GM12878 (cell line): ENCODE measurements at regions not wholly inside any gene's neighbourhood (a gene's known extent, or its start where the extent isn't known, plus 50 kb on each side); places are given as distances from the start of the nearest gene placed in this dataset.

Experiments
- ATAC-seq: fragments of 200-7000 bp; cut with Tn5 transposase; 3 replicates; pipeline ENCODE4 v1.9.1; 2020; ENCODE audit warnings: mild to moderate bottlenecking, moderate library complexity
- BruUV-seq: library from RNA; stranded (reverse); fragments of 400-500 nt; replicated peaks from 2 replicates; lab custom pipeline; 2021; lab: Mats Ljungman, UMichigan
- CTCF ChIA-PET: fragments of 300-600 bp; sonication (Branson Sonifier 250); formaldehyde crosslinking; extraction: SDS; loops from one replicate; lab custom pipeline; 2021; ENCODE audit warnings: inconsistent platforms; lab: Yijun Ruan, JAX
- POLR2A ChIA-PET: fragments of 350-600 bp; formaldehyde crosslinking; extraction: SDS; loops from one replicate; lab custom pipeline; 2021; ENCODE audit warnings: inconsistent platforms; lab: Charles Lee
- RAD21 ChIA-PET: fragments of 300-600 bp; sonication (Branson Sonifier 250); formaldehyde crosslinking; loops from one replicate; lab custom pipeline; 2023; ENCODE audit warnings: antibody characterized with exemption; ENCODE audit not compliant: unreplicated experiment; lab: Charles Lee
- SMC1A ChIA-PET: fragments of 300-600 bp; sonication (Branson Sonifier 250); formaldehyde crosslinking; loops from one replicate; lab custom pipeline; 2023; ENCODE audit not compliant: unreplicated experiment, uncharacterized antibody; lab: Charles Lee
- DNase-seq: peaks from one replicate; pipeline ENCODE4 v3.0.0-alpha.2; 2011; ENCODE audit warnings: low read depth, low spot score
- FAIRE-seq: peaks from 3 replicates; lab custom pipeline; 2011; peaks lifted over from hg19 to GRCh38; lab: Jason Lieb, UNC
- H2AFZ ChIP-seq: 2 replicates; pipeline ENCODE4 v1.6.0; 2011; ENCODE audit warnings: low read depth, low read length, control low read depth; ENCODE audit not compliant: control insufficient read depth
- H3K27ac ChIP-seq: 2 replicates; pipeline ENCODE4 v1.5.1; 2011; ENCODE audit warnings: control low read depth; ENCODE audit not compliant: control insufficient read depth, insufficient read depth
- H3K27me3 ChIP-seq, 2 experiments: replicated peaks in 1 of 2; 2 replicates each; pipeline versions ENCODE4 v1.6.0 to v1.6.1; 2011; ENCODE audit warnings: low read length in 1 of 2; ENCODE audit not compliant: control insufficient read depth in 2 of 2, insufficient read depth in 2 of 2
- H3K36me3 ChIP-seq, 2 experiments: 2 replicates each; pipeline ENCODE4 v1.5.1; 2011; ENCODE audit warnings: low read length in 1 of 2; ENCODE audit not compliant: control insufficient read depth in 2 of 2, insufficient read depth in 2 of 2
- H3K4me1 ChIP-seq: 2 replicates; pipeline ENCODE4 v1.6.1; 2011; ENCODE audit warnings: mild to moderate bottlenecking, low read length, moderate library complexity, mixed read lengths; ENCODE audit not compliant: control insufficient read depth, insufficient read depth
- H3K4me2 ChIP-seq: 2 replicates; pipeline ENCODE4 v1.6.0; 2011; ENCODE audit warnings: control low read depth; ENCODE audit not compliant: control insufficient read depth, insufficient read depth
- H3K4me3 ChIP-seq: fragments of 200-600 bp; sonication (generic); 2 replicates; pipeline ENCODE4 v1.5.1; 2016
- H3K79me2 ChIP-seq: 2 replicates; pipeline ENCODE4 v1.6.0; 2011; ENCODE audit warnings: low read length; ENCODE audit not compliant: control insufficient read depth, insufficient read depth
- H3K9ac ChIP-seq: 2 replicates; pipeline ENCODE4 v1.8.0; 2011; ENCODE audit warnings: low read length, control low read depth, mixed read lengths; ENCODE audit not compliant: control insufficient read depth, insufficient read depth
- H3K9me3 ChIP-seq: replicated peaks from 3 replicates; pipeline ENCODE4 v1.5.1; 2011; ENCODE audit warnings: mild to moderate bottlenecking, low read length; ENCODE audit not compliant: control insufficient read depth, insufficient read depth
- H4K20me1 ChIP-seq: 2 replicates; pipeline ENCODE4 v1.6.0; 2011; ENCODE audit not compliant: control insufficient read depth, insufficient read depth
- BRCA1 ChIP-seq: IDR thresholded peaks from 2 replicates; pipeline ENCODE4 v1.6.1; 2011; ENCODE audit warnings: low read depth, low read length, improper control_type of control experiment
- CHD2 ChIP-seq: IDR thresholded peaks from 2 replicates; pipeline ENCODE4 v1.6.1; 2011; ENCODE audit warnings: low read depth, low read length, improper control_type of control experiment, borderline replicate concordance
- CTCF ChIP-seq, 3 experiments: IDR thresholded peaks in 2 of 3; conservative IDR thresholded peaks in 1 of 3; 2 replicates each; pipeline ENCODE4 v1.5.1; 2011; ENCODE audit warnings: low read depth in 3 of 3, low read length in 3 of 3, mild to moderate bottlenecking in 3 of 3, control low read depth in 2 of 3, moderate library complexity in 2 of 3, inconsistent platforms in 1 of 3, mixed read lengths in 1 of 3; ENCODE audit not compliant: control insufficient read depth in 2 of 3, insufficient read depth in 1 of 3; ENCODE audit errors: extremely low read depth in 1 of 3
- HDAC2 ChIP-seq: fragments of 200-600 bp; sonication (generic); IDR thresholded peaks from 2 replicates; pipeline ENCODE4 v1.6.1; 2017
- HDGF ChIP-seq: fragments of 450-650 bp; IDR thresholded peaks from 2 replicates; pipeline ENCODE4 v1.6.1; 2016; ENCODE audit warnings: antibody characterized with exemption
- JUND ChIP-seq: IDR thresholded peaks from 2 replicates; pipeline ENCODE4 v1.6.1; 2012; ENCODE audit warnings: low read depth, mild to moderate bottlenecking, low read length, improper control_type of control experiment, moderate library complexity
- NFIC ChIP-seq: IDR thresholded peaks from 2 replicates; pipeline ENCODE4 v1.6.1; 2012; ENCODE audit warnings: low read depth, mild to moderate bottlenecking, inconsistent platforms, low read length, moderate library complexity
- NFXL1 ChIP-seq: fragments of 450-650 bp; IDR thresholded peaks from 2 replicates; pipeline ENCODE4 v1.6.1; 2017; ENCODE audit warnings: antibody characterized with exemption, mild to moderate bottlenecking, borderline replicate concordance
- NFYA ChIP-seq: IDR thresholded peaks from 2 replicates; pipeline ENCODE4 v1.6.1; 2011; ENCODE audit warnings: low read depth, mild to moderate bottlenecking, low read length, improper control_type of control experiment, borderline replicate concordance
- RFX5 ChIP-seq: IDR thresholded peaks from 2 replicates; pipeline ENCODE4 v1.6.1; 2011; ENCODE audit warnings: low read depth, low read length, improper control_type of control experiment
- SKIL ChIP-seq: fragments of 450-650 bp; IDR thresholded peaks from 2 replicates; pipeline ENCODE4 v1.6.1; 2017; ENCODE audit warnings: mild to moderate bottlenecking, low read depth, inconsistent platforms; ENCODE audit not compliant: poor library complexity, severe bottlenecking
- SPI1 ChIP-seq: IDR thresholded peaks from 2 replicates; pipeline ENCODE4 v1.6.1; 2011; ENCODE audit warnings: low read depth, mild to moderate bottlenecking, low read length, moderate library complexity, borderline replicate concordance; ENCODE audit not compliant: insufficient read depth
- SUPT20H ChIP-seq: IDR thresholded peaks from 2 replicates; pipeline ENCODE4 v1.6.1; 2011; ENCODE audit warnings: low read depth, mild to moderate bottlenecking, low read length, moderate library complexity, borderline replicate concordance; ENCODE audit not compliant: control insufficient read depth
- TARDBP ChIP-seq: IDR thresholded peaks from 2 replicates; pipeline ENCODE4 v1.6.1; 2016; ENCODE audit warnings: borderline replicate concordance
- ZBED1 ChIP-seq: IDR thresholded peaks from 2 replicates; pipeline ENCODE4 v1.6.1; 2016; ENCODE audit warnings: borderline replicate concordance
- ZNF217 ChIP-seq: fragments of 450-650 bp; IDR thresholded peaks from 2 replicates; pipeline ENCODE4 v1.6.1; 2017; ENCODE audit warnings: antibody characterized with exemption, mild to moderate bottlenecking
- ZZZ3 ChIP-seq: IDR thresholded peaks from 2 replicates; pipeline ENCODE4 v1.6.1; 2011; ENCODE audit warnings: low read depth; ENCODE audit not compliant: control insufficient read depth, insufficient read length
- WGBS: methylation state at CpG from one replicate; pipeline ENCODE4 v1.1.6; 2016; ENCODE audit warnings: low lambda C conversion rate; ENCODE audit not compliant: insufficient replicate concordance, insufficient coverage; ENCODE audit errors: missing lambda C conversion rate; 5-methylcytosine and 5-hydroxymethylcytosine counted together
- in situ Hi-C: fragments of 300-500 bp; cut with MboI; formaldehyde crosslinking; loops from 9 replicates; pipeline ENCODE4 v1.14.3; 2018; ENCODE audit warnings: mixed read lengths
- intact Hi-C: fragments of 100-400 bp; cut with micrococcal nuclease; formaldehyde crosslinking; loops from one replicate; pipeline ENCODE4 v1.14.2; 2022; ENCODE audit not compliant: unreplicated experiment
- TF ChIP-seq, protein P1 (sequence below): fragments of 150-350 bp; IDR thresholded peaks from 2 replicates; pipeline ENCODE4 v1.6.1; 2014; ENCODE audit warnings: mild to moderate bottlenecking, low read depth, low read length
- TF ChIP-seq, protein P2 (sequence below): fragments of 450-650 bp; IDR thresholded peaks from 2 replicates; pipeline ENCODE4 v1.6.1; 2014; ENCODE audit warnings: mild to moderate bottlenecking

DNA sequence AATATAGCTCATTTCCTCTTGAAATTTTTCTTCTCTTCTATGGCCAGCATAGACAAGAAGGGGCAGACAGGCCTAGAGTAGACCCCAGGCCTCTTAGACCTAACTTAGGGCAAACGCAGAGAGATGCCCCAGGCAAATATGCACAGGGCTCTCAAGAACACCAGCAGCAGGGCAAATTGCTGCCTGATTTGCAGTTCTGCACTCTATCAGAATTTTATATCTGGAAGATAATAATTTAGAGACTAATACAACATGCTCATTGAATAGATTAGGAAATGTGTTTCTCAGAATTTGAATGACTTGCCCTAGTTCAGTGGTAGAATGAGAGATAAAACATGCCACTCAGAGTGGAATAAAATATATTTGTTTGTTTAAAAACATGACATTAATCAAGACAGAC, 200.4 kb upstream of the ADGRL2 start:
- ChIA-PET POLR2A (interaction anchor here (0.9 kb wide), 1 partner anchor 50 kb away, joined by 3 read pairs; no protein-coding TSS in a partner anchor), RAD21 (interaction anchor here (0.9 to 2.1 kb wide), 9 partner anchors 9 to 161 kb away, joined by 3 to 9 read pairs (median 4); no protein-coding TSS in a partner anchor), CTCF (interaction anchor here (0.7 to 2.0 kb wide), 6 partner anchors 11 to 160 kb away, joined by 3 to 13 read pairs (median 4); no protein-coding TSS in a partner anchor), SMC1A (interaction anchor here (0.7 to 11.6 kb wide), 11 partner anchors 10 to 159 kb away, joined by 3 to 161 read pairs (median 5); no protein-coding TSS in a partner anchor)
- Histone ChIP-seq H3K4me3 (no peak overlapping the region), H2AFZ (no peak overlapping the region), H3K9me3 (no peaks in the 10 kb centered on the region), H3K27me3 (no peaks in the 10 kb centered on the region), H3K9ac (no peak overlapping the region), H4K20me1 (no peaks in the 10 kb centered on the region), H3K27ac (no peak overlapping the region), H3K36me3 (no peaks in the 10 kb centered on the region), H3K4me1 (peaks cover 9% of the 10 kb centered on the region), H3K79me2 (no peaks in the 10 kb centered on the region), H3K4me2 (no peak overlapping the region)
- FAIRE-seq, result no peak
- no TSS peak for BruUV-seq
- WGBS, result 0% methylated on average over 1 of the region's 1 CpG
- TF ChIP-seq NFXL1, result no peak
- no peak for TF ChIP-seq SPI1
- no peak for TF ChIP-seq TARDBP
- no peak for TF ChIP-seq CHD2
- TF ChIP-seq BRCA1, result no peak
- no peak for TF ChIP-seq JUND
- no peak for TF ChIP-seq CTCF (IDR thresholded peaks at IDR 0.05 in 2 of 3, conservative IDR thresholded peaks at IDR 0.05 in 1 of 3; ENCODE audit: control insufficient read depth in 2 of 3, extremely low read depth in 1 of 3, insufficient read depth in 1 of 3, low read depth in 3 of 3, low read length in 3 of 3)
- no peak for TF ChIP-seq HDAC2
- TF ChIP-seq SUPT20H, result no peak
- TF ChIP-seq, protein P1, sequence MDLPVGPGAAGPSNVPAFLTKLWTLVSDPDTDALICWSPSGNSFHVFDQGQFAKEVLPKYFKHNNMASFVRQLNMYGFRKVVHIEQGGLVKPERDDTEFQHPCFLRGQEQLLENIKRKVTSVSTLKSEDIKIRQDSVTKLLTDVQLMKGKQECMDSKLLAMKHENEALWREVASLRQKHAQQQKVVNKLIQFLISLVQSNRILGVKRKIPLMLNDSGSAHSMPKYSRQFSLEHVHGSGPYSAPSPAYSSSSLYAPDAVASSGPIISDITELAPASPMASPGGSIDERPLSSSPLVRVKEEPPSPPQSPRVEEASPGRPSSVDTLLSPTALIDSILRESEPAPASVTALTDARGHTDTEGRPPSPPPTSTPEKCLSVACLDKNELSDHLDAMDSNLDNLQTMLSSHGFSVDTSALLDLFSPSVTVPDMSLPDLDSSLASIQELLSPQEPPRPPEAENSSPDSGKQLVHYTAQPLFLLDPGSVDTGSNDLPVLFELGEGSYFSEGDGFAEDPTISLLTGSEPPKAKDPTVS, result no peak
- no peak for TF ChIP-seq ZBED1
- TF ChIP-seq SKIL, result no peak
- no peak for TF ChIP-seq NFYA
- TF ChIP-seq, protein P2, sequence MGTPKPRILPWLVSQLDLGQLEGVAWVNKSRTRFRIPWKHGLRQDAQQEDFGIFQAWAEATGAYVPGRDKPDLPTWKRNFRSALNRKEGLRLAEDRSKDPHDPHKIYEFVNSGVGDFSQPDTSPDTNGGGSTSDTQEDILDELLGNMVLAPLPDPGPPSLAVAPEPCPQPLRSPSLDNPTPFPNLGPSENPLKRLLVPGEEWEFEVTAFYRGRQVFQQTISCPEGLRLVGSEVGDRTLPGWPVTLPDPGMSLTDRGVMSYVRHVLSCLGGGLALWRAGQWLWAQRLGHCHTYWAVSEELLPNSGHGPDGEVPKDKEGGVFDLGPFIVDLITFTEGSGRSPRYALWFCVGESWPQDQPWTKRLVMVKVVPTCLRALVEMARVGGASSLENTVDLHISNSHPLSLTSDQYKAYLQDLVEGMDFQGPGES, result no peak
- TF ChIP-seq NFIC, result no peak
- no peak for TF ChIP-seq HDGF
- no peak for TF ChIP-seq ZZZ3
- no peak for TF ChIP-seq RFX5
- no peak for TF ChIP-seq ZNF217
- ATAC-seq, result no peak
- in situ Hi-C loops (no loop called here), intact Hi-C loops (loop anchor here (5.0 kb wide), 2 partner anchors 82 to 142 kb away; no protein-coding TSS in a partner anchor)
- DNase-seq, result no peak
